ENCODE measurements at regions not wholly inside any gene's neighbourhood (a gene's known extent, or its start where the extent isn't known, plus 50 kb on each side); places are given as distances from the start of the nearest gene placed in this dataset.

DNA sequence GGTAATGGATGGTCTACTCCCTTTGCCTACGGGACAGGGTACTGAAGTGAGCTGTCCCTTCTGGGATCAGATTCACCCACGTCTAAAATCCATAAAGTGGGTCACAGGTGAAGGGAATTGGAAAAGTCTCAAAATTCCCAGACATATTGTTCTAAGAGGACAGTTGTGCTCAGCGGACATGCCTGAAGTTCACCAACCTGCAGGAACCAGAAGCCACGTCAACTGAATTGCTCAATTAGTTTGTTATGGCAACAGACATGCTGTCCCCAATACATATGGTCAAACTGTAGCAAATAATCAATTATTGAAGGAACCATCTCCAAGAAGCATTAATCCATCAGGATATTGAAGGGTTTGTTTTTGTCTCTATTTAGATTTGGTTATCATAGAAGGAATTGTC, 190.2 kb downstream of the FRK start:
- TF ChIP-seq, protein P1, sequence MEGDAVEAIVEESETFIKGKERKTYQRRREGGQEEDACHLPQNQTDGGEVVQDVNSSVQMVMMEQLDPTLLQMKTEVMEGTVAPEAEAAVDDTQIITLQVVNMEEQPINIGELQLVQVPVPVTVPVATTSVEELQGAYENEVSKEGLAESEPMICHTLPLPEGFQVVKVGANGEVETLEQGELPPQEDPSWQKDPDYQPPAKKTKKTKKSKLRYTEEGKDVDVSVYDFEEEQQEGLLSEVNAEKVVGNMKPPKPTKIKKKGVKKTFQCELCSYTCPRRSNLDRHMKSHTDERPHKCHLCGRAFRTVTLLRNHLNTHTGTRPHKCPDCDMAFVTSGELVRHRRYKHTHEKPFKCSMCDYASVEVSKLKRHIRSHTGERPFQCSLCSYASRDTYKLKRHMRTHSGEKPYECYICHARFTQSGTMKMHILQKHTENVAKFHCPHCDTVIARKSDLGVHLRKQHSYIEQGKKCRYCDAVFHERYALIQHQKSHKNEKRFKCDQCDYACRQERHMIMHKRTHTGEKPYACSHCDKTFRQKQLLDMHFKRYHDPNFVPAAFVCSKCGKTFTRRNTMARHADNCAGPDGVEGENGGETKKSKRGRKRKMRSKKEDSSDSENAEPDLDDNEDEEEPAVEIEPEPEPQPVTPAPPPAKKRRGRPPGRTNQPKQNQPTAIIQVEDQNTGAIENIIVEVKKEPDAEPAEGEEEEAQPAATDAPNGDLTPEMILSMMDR (IDR thresholded peaks at IDR 0.05 in 2 of 3, conservative IDR thresholded peaks at IDR 0.05 in 1 of 3; ENCODE audit: borderline replicate concordance in 1 of 3, insufficient read depth in 1 of 3, low read depth in 2 of 3, low read length in 2 of 3): no peak
- no peak for TF ChIP-seq POLR2AphosphoS5 (IDR thresholded peaks at IDR 0.05; ENCODE audit: low read depth, low read length)
- no peak for TF ChIP-seq JUND (IDR thresholded peaks at IDR 0.05)
- TF ChIP-seq EZH2 (IDR thresholded peaks at IDR 0.05): no peak
- TF ChIP-seq SIN3A (IDR thresholded peaks at IDR 0.05; ENCODE audit: low read depth): no peak
